ENCODE measurements at regions not wholly inside any gene's neighbourhood (a gene's known extent, or its start where the extent isn't known, plus 50 kb on each side); places are given as distances from the start of the nearest gene placed in this dataset.

DNA sequence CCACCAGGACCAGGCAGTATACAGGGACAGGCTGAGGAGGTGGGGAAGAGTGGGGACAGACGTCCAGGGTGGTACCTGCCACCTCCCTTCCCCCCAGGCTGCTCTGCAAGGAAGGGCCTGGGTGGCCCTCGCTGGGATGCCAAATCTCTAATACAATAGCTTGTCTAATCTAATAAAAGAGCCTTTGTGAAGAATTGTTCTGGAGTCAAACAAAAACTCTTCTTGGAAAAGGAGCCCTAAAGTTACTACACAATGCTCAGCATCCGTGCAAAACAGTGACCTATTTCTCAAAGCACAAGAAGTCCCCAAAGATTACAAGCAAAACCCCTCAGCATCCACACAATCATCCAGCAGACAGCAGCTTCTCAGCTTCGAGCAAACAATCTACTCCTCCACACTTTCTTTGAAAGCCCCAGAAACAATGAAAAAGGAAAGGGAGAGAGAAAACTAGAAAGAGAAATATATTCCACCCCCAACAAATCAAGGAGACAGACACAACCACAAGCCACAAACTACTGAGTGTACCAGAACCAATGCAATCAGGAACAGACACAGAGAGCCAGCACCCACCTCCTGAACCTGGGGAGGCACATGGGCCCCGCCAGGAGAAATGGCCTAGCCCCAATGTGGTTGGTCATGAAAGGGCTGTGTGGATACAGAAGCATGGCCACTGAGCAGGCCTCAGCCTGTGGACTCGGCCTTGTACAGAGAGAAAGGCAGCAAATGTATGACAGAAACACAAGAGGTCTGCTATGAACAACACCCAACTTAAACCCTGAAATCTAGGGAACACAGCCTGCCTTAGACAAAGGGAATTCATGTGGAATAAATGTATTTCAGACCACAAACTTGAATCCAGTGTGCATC is 177.1 kb upstream of the CHRNA7 start:
- Mint-ChIP-seq H3K9me3 (ENCODE audit: low read depth, unreplicated experiment) (peaks cover 6% of the 10 kb centered on the region), H3K36me3 (ENCODE audit: insufficient read depth, unreplicated experiment) (no peaks in the 10 kb centered on the region), H3K27ac (ENCODE audit: unreplicated experiment) (no peak overlapping the region), H3K27me3 (ENCODE audit: unreplicated experiment) (no peaks in the 10 kb centered on the region), H3K4me1 (ENCODE audit: low read depth, unreplicated experiment) (no peaks in the 10 kb centered on the region), H3K4me3 (ENCODE audit: low read depth, unreplicated experiment) (no peak overlapping the region)
- intact Hi-C loops (cut with micrococcal nuclease; ENCODE audit: unreplicated experiment), result no loop called here
- BruUV-seq (replicated peaks), result no TSS peak
- TF ChIP-seq, protein P1, sequence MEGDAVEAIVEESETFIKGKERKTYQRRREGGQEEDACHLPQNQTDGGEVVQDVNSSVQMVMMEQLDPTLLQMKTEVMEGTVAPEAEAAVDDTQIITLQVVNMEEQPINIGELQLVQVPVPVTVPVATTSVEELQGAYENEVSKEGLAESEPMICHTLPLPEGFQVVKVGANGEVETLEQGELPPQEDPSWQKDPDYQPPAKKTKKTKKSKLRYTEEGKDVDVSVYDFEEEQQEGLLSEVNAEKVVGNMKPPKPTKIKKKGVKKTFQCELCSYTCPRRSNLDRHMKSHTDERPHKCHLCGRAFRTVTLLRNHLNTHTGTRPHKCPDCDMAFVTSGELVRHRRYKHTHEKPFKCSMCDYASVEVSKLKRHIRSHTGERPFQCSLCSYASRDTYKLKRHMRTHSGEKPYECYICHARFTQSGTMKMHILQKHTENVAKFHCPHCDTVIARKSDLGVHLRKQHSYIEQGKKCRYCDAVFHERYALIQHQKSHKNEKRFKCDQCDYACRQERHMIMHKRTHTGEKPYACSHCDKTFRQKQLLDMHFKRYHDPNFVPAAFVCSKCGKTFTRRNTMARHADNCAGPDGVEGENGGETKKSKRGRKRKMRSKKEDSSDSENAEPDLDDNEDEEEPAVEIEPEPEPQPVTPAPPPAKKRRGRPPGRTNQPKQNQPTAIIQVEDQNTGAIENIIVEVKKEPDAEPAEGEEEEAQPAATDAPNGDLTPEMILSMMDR (IDR thresholded peaks at IDR 0.05; ENCODE audit: unreplicated experiment), result no peak
- CTCF ChIA-PET, result no interaction called here
- DNase-seq, result no peak

DNA sequence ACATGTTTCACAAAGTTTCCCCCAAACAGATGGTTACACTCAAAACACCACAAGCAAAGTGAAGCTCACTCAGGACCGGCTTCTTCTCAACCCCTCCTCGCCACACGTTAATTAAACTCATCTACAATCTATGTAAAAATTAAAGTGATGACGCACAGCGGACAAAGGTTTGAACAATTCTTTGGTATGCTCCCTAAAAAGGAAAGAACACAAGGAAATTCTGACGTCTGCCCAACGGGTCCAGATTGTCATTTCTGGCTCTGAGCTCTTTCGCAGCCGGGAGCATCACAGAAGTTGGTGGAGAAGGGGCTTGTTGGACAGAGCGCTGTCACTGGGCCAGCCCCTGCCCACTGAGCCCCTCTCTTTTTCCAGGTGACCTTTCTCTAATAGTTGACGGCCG is 173.7 kb upstream of the CHRNA7 start:
- Mint-ChIP-seq H3K27ac (ENCODE audit: unreplicated experiment) (no peak overlapping the region), H3K4me3 (ENCODE audit: low read depth, unreplicated experiment) (no peak overlapping the region), H3K36me3 (ENCODE audit: insufficient read depth, unreplicated experiment) (no peaks in the 10 kb centered on the region), H3K27me3 (ENCODE audit: unreplicated experiment) (no peaks in the 10 kb centered on the region), H3K4me1 (ENCODE audit: low read depth, unreplicated experiment) (no peaks in the 10 kb centered on the region), H3K9me3 (ENCODE audit: low read depth, unreplicated experiment) (no peaks in the 10 kb centered on the region)
- no TSS peak for BruUV-seq (replicated peaks)
- CTCF ChIA-PET, result no interaction called here
- TF ChIP-seq, protein P1 (IDR thresholded peaks at IDR 0.05; ENCODE audit: unreplicated experiment), result no peak
- intact Hi-C loops (cut with micrococcal nuclease; ENCODE audit: unreplicated experiment), result no loop called here
- no peak for DNase-seq

DNA sequence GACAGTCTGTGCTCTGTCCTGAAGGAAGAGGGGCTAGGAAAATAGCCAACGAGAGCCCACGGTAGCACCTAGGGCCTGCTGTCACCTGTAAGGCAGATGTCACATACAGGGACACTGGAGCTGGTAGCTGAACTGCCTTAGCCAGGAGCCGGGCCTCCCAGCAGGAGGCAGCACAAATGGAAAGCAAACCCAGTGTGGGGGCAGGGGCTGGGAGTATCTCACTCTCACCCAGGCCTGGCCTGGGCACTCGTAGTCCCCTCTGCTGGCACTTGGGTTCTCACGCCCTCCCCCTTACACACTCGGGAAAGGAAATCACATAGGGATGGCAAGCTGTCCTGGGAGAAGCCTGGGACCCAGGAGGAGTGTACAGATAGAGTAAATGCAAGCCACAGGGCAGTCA is 173.1 kb upstream of the CHRNA7 start:
- Mint-ChIP-seq H3K27ac (ENCODE audit: unreplicated experiment) (no peak overlapping the region), H3K9me3 (ENCODE audit: low read depth, unreplicated experiment) (no peaks in the 10 kb centered on the region), H3K4me3 (ENCODE audit: low read depth, unreplicated experiment) (no peak overlapping the region), H3K36me3 (ENCODE audit: insufficient read depth, unreplicated experiment) (no peaks in the 10 kb centered on the region), H3K4me1 (ENCODE audit: low read depth, unreplicated experiment) (no peaks in the 10 kb centered on the region), H3K27me3 (ENCODE audit: unreplicated experiment) (no peaks in the 10 kb centered on the region)
- no peak for DNase-seq
- TF ChIP-seq, protein P1 (IDR thresholded peaks at IDR 0.05; ENCODE audit: unreplicated experiment), result no peak
- BruUV-seq (replicated peaks), result no TSS peak
- CTCF ChIA-PET, result no interaction called here
- intact Hi-C loops (cut with micrococcal nuclease; ENCODE audit: unreplicated experiment), result no loop called here

DNA sequence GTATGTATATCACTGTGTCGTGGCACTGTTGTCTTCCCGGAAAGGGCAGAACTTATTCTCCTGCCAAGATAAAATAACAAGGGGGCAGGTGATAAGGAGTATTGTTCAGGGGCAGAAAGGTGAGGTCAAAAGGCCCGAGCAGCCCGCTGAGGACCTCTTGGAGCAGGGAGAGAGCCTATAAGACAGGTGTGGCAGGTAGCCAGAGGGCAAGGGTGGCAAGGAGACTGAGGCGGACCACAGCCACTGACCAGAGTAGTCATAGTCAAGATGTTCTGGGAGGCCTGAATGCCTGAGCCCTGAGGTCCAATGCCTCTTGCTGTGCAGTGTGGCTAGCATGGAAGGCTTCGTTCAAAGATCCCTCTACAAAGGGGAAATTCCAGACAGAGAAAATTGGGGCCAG is 172.3 kb upstream of the CHRNA7 start:
- Mint-ChIP-seq H3K4me1 (ENCODE audit: low read depth, unreplicated experiment) (no peaks in the 10 kb centered on the region), H3K4me3 (ENCODE audit: low read depth, unreplicated experiment) (no peak overlapping the region), H3K27me3 (ENCODE audit: unreplicated experiment) (no peaks in the 10 kb centered on the region), H3K9me3 (ENCODE audit: low read depth, unreplicated experiment) (no peaks in the 10 kb centered on the region), H3K36me3 (ENCODE audit: insufficient read depth, unreplicated experiment) (no peaks in the 10 kb centered on the region), H3K27ac (ENCODE audit: unreplicated experiment) (no peak overlapping the region)
- BruUV-seq (replicated peaks), result no TSS peak
- no peak for DNase-seq
- CTCF ChIA-PET, result no interaction called here
- TF ChIP-seq, protein P1 (IDR thresholded peaks at IDR 0.05; ENCODE audit: unreplicated experiment), result no peak
- intact Hi-C loops (cut with micrococcal nuclease; ENCODE audit: unreplicated experiment), result no loop called here

Measured in Calu3 (cell line).